SW 1271 (cell line): ENCODE measurements at regions not wholly inside any gene's neighbourhood (a gene's known extent, or its start where the extent isn't known, plus 50 kb on each side); places are given as distances from the start of the nearest gene placed in this dataset.

ENCODE experiments used
- DNase-seq, 2 experiments: peaks; one replicate each; lab custom pipeline; 2025; lab: John Stamatoyannopoulos, UW

DNA sequence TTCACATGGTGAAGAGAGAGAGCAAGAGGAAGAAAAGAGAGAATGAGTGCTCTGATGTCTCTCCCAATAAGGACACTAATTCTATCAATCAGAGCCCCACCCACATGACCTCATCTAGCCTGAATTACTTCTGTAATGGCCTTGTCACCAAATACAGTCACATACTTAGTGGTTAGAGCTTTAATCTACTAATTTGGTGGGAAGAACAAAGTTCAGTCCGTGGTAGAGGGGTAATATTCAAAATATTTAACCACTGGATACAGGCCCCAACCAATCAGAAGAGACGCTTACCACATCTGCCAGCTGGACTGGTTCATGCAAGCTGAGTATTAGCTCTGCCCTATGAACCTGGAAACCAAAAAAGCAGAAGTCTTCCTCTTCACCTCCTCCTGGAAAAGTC lies 336.3 kb upstream of the NFE2L3 start:
- no peak for DNase-seq

GRCh38 chr7:25820432-25821040 lies 331.5 kb upstream of the NFE2L3 start:
- DNase-seq = peak in 1 of 2 experiments; percentile 2

GRCh38 chr7:25821225-25821624 lies 330.8 kb upstream of the NFE2L3 start:
- no peak for DNase-seq

DNA sequence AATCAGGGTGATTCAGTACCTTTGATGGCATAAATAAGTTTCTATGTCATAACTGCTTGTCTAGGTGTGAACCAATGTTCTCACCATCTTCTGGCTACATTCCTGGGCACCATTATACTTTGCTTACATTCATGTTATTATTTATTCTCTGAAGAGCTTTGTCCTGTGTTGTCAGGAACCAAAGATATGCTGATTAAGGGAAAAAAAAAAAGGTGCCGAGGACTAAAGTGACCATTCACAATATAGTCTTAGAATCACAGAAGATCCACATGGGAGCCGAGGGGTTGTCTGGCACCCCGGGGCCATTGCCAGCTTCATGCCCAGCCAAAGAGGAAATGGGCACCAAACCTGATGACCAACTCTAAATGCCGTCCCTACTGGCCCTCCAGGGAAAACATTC lies 329.2 kb upstream of the NFE2L3 start:
- no peak for DNase-seq

- DNase-seq = no peak
Measured at GRCh38 chr7:25823571-25823970, 328.4 kb upstream of the NFE2L3 start.

DNA sequence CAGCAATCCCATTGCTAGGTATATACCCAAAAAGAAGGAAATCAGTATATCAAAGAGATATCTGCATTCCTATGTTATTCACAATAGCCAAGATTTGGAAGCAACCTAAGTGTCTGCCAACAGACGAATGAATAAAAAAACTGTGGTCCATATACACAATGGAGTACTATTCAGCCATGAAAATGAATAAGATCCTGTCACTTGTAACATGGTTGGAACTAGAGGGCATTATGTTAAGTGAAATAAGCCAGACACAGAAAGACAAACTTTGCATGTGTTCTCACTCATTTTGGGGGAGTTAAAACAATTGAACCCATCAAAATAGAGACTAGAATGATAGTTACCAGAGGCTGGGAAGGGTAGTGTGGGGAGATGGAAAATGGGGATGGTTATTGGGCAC lies 323.5 kb upstream of the NFE2L3 start:
- DNase-seq = no peak

DNA sequence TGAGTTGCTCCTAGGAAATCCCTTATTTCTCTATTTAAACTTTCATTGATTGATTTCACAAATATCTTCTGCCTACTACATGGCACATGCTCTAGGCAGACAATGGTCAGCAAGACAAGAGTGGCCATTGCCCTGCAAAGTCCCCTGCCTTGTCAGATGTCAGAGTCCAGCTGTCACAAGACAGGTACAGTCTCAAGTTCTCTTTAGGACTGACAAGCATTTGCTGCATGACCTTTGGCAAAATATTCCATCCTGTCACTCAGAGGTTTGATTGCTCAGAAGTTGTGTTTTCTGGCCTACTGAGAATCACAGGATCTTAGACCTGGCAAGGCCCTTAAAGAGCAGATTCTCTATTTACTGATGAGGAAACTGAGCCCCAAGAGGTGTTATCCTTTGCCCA lies 322.3 kb upstream of the NFE2L3 start:
- no peak for DNase-seq

- no peak for DNase-seq
Measured at GRCh38 chr7:25830215-25830614, 321.8 kb upstream of the NFE2L3 start.

DNA sequence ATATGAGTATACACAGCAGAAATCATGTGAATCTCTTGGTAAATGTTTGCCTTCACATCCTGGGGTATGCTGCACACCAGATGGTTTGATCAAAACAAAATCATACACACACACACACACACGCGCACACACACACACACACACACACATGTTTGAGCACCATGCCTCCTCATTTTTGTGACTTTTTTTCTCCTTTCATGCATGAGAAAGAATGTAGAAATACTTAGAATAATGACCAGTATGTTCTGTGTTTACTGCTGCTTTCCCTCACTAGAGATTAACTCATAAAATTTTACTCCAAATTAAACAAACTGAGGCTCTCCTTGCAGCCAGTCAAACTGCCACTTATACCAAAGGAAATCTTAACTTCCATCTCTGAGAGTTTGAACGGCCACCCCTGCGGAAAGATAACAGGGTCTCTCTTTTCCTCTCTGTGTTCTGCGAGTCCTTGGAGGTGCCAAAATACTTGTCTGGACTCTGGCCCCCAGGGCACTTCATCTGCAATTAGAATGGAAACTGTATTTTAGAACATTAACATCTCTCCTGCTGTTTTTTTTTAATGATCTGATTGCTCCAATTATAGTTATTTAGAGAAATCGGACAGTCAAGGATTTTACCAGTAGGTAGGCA lies 320.8 kb upstream of the NFE2L3 start:
- no peak for DNase-seq

GRCh38 chr7:25831831-25832411 lies 320.1 kb upstream of the NFE2L3 start:
- no peak for DNase-seq

- DNase-seq = no peak
Measured at GRCh38 chr7:25832456-25832855, 319.5 kb upstream of the NFE2L3 start.

GRCh38 chr7:25832929-25833328 lies 319.1 kb upstream of the NFE2L3 start:
- no peak for DNase-seq

- DNase-seq = no peak
Measured at GRCh38 chr7:25834050-25834449, 317.9 kb upstream of the NFE2L3 start.

DNA sequence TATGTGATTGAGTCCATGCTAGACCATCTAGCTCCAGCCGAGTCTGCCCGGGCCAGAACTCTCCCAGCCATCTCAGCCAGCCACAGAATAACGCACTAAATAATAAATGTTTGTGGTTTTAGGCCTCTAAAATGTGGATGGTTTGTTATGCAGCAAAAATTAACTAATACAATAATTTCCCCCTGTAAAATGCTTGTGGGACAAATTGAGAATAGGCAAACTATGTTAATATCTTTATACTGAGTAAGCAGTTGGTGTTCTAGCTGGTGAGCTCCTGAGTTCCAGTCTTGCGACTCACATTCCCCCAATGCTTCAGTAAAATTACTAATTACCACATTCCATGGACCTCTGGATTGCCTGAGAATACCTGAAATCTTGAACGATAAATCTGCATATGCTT lies 316.8 kb upstream of the NFE2L3 start:
- DNase-seq = no peak

- DNase-seq = no peak
Measured at GRCh38 chr7:25839084-25839769, 312.8 kb upstream of the NFE2L3 start.

- no peak for DNase-seq
Measured at GRCh38 chr7:25840209-25840792, 311.7 kb upstream of the NFE2L3 start.

DNA sequence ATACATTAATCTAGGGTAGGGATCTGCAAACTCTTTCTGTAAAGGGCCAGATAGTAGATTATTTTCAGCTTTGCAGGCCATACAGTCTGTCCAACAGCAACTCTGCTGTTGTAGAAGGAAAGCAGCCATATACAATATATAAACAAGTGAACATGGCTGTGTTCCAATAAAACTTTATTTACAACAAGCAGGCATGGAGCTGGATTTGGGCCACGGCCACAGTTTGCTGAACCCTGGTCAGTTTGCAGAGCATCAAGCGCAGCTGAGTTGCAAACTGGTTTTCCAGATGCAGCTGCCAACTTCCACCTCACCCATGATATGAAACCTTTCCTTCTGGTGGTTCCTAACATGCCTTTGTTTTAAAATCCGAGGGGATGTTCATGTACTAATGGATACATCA lies 310.4 kb upstream of the NFE2L3 start:
- DNase-seq = no peak

DNA sequence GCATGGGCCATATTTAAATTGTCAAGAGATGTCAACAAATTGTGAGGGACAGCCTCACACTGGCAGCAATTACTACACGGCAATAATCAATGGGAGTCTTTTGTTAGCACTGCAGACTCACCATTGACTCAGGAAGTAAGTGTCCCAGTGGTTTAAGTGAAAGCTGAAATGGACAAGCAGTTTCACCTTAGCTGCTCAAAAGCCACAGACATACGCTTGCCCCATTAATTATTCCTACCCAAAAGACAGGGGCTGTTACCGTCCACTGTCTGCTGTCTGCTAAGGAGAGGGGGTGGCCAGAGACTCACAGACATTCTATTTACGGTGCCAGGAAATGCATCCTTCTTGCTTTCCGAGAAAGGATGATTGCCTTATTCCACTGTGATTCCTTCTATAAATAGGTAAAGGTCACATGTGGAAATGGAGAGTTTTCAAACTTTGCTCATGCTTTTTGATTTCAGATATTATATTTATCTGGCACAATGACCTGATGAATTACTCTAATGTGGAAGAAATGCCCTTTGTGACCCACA lies 309.7 kb upstream of the NFE2L3 start:
- DNase-seq = no peak

DNA sequence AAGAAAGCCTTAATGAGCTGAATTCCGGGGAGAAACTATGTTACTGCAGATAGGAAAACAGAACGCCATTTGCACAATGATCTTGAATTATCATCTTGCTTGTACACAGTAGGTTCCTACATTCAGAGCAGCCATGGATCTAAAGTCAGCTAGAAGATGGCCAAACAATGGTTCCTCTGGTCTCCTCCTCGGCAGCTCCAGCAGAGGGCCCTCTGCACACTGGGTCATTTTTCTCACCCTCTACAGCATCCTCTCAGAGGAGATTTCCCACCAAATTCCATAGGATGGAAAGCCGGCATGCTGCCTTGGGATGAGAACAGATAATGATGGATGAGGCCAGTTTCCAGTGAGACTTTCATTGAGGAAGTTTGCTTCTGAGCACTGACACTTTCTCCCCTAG lies 308.5 kb upstream of the NFE2L3 start:
- no peak for DNase-seq

GRCh38 chr7:25844102-25844870 lies 307.7 kb upstream of the NFE2L3 start:
- DNase-seq = no peak

GRCh38 chr7:25845464-25845863 lies 306.5 kb upstream of the NFE2L3 start:
- no peak for DNase-seq

GRCh38 chr7:25846722-25847121 lies 305.3 kb upstream of the NFE2L3 start:
- no peak for DNase-seq
